Gastrocnemius medialis (tissue), 4 donors: ENCODE measurements at regions not wholly inside any gene's neighbourhood (a gene's known extent, or its start where the extent isn't known, plus 50 kb on each side); places are given as distances from the start of the nearest gene placed in this dataset.

Experiments used
- ATAC-seq, 2 donors: fragments of 150-250 bp; one replicate each; pipeline ENCODE4 v1.9.1; 2016
- DNase-seq, 2 donors: peaks; one replicate each; pipeline ENCODE4 v3.0.0-alpha.2; 2019
- H3K27ac ChIP-seq, 4 donors: fragments of 200-600 bp; sonication (generic); 1 replicate in 1 of 4; 2 replicates in 3 of 4; pipeline ENCODE4 v1.5.1; 2016 to 2018; ENCODE audit warnings: mild to moderate bottlenecking in 2 of 4, moderate library complexity in 1 of 4
- H3K27me3 ChIP-seq, 3 donors: fragments of 200-600 bp; sonication (generic) in 2 of 3; 1 replicate in 1 of 3; 2 replicates in 2 of 3; pipeline versions ENCODE4 v1.5.1 to v1.6.0; 2016 to 2019; ENCODE audit warnings: mild to moderate bottlenecking in 1 of 3, moderate library complexity in 1 of 3
- H3K36me3 ChIP-seq, 2 donors: fragments of 200-600 bp; sonication (generic) in 1 of 2; one replicate each; pipeline ENCODE4 v1.5.1; 2017 to 2018
- H3K4me1 ChIP-seq, 2 donors: fragments of 200-600 bp; sonication (generic) in 1 of 2; one replicate each; pipeline ENCODE4 v1.5.1; 2016 to 2017; ENCODE audit warnings: mild to moderate bottlenecking in 2 of 2
- H3K4me3 ChIP-seq, 4 donors: fragments of 200-600 bp; sonication (generic) in 3 of 4; 1 replicate in 1 of 4; 2 replicates in 3 of 4; pipeline ENCODE4 v1.5.1; 2016 to 2019; ENCODE audit warnings: mild to moderate bottlenecking in 2 of 4
- H3K9me3 ChIP-seq, 3 donors: fragments of 200-600 bp; sonication (generic) in 2 of 3; 1 replicate in 1 of 3; 2 replicates in 2 of 3; pipeline ENCODE4 v1.5.1; 2016 to 2019
- POLR2A ChIP-seq, 2 donors: fragments of 450-650 bp; IDR thresholded peaks; one replicate each; pipeline ENCODE4 v1.6.1; 2017; ENCODE audit warnings: antibody characterized with exemption in 2 of 2, mild to moderate bottlenecking in 2 of 2, moderate library complexity in 2 of 2
- in situ Hi-C, 4 donors: fragments of 200-750 bp; cut with MboI; loops; one replicate each; pipeline versions ENCODE4 v1.15.0 to v1.8.0; 2017; ENCODE audit warnings: low sequenced_read_pairs in 4 of 4
- intact Hi-C: fragments of 100-400 bp; cut with DNase I; formaldehyde crosslinking; loops from one replicate; pipeline ENCODE4 v1.15.1; 2023; ENCODE audit warnings: low total_unique reads
- TF ChIP-seq, protein P1 (sequence below), 5 experiments: fragments of 450-650 bp in 3 of 5; fragments of 200-600 bp in 2 of 5; sonication (generic) in 2 of 5; IDR thresholded peaks in 4 of 5; conservative IDR thresholded peaks in 1 of 5; 1 replicate in 4 of 5; 2 replicates in 1 of 5; pipeline ENCODE4 v1.5.1; 2016 to 2019; ENCODE audit warnings: antibody characterized with exemption in 5 of 5, mild to moderate bottlenecking in 3 of 5, moderate library complexity in 3 of 5

GRCh38 chr5:122702524-122702875 lies 72.4 kb upstream of the SNX2 start:
- Histone ChIP-seq H3K27ac (no peak overlapping the region), H3K27me3 (no peaks in the 10 kb centered on the region), H3K4me1 (no peaks in the 10 kb centered on the region), H3K36me3 (no peaks in the 10 kb centered on the region), H3K9me3 (no peaks in the 10 kb centered on the region), H3K4me3 (no peak overlapping the region)
- ATAC-seq (no peak), DNase-seq (no peak)
- intact Hi-C loops = no loop called here
- in situ Hi-C loops = no loop called here
- no peak for TF ChIP-seq POLR2A (IDR thresholded peaks at IDR 0.05)
- TF ChIP-seq, protein P1, sequence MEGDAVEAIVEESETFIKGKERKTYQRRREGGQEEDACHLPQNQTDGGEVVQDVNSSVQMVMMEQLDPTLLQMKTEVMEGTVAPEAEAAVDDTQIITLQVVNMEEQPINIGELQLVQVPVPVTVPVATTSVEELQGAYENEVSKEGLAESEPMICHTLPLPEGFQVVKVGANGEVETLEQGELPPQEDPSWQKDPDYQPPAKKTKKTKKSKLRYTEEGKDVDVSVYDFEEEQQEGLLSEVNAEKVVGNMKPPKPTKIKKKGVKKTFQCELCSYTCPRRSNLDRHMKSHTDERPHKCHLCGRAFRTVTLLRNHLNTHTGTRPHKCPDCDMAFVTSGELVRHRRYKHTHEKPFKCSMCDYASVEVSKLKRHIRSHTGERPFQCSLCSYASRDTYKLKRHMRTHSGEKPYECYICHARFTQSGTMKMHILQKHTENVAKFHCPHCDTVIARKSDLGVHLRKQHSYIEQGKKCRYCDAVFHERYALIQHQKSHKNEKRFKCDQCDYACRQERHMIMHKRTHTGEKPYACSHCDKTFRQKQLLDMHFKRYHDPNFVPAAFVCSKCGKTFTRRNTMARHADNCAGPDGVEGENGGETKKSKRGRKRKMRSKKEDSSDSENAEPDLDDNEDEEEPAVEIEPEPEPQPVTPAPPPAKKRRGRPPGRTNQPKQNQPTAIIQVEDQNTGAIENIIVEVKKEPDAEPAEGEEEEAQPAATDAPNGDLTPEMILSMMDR (IDR thresholded peaks at IDR 0.05 in 4 of 5, conservative IDR thresholded peaks at IDR 0.05 in 1 of 5) = no peak

DNA sequence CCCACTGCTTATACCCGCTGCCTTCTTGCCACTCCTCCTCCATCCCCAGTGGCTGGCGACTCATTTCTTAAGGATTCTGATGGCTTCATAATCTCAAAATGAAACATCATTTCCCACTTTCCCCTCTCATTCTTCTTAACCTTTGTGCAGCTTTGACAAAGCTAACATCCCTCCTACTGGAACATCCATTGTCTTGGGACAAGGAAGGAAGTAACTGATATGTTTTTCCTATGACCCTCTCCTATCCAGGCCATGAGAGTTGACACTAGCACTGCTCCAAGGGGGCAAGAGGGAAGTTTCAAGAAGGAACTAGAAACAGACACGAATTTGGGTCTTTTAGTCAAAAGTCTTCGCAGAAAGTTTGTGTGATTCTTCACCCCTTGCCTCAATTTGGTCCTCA lies 71.7 kb upstream of the SNX2 start:
- DNase-seq = no peak
- in situ Hi-C loops = no loop called here
- Histone ChIP-seq H3K9me3 (no peaks in the 10 kb centered on the region), H3K36me3 (no peaks in the 10 kb centered on the region), H3K27ac (no peak overlapping the region), H3K4me3 (no peak overlapping the region), H3K27me3 (no peaks in the 10 kb centered on the region), H3K4me1 (no peaks in the 10 kb centered on the region)
- intact Hi-C loops = no loop called here
- ATAC-seq = no peak
- TF ChIP-seq POLR2A (IDR thresholded peaks at IDR 0.05) = no peak
- TF ChIP-seq, protein P1 (IDR thresholded peaks at IDR 0.05 in 4 of 5, conservative IDR thresholded peaks at IDR 0.05 in 1 of 5) = no peak

- Histone ChIP-seq H3K4me1 (no peaks in the 10 kb centered on the region), H3K9me3 (no peaks in the 10 kb centered on the region), H3K27me3 (no peaks in the 10 kb centered on the region), H3K27ac (no peak overlapping the region), H3K4me3 (no peak overlapping the region), H3K36me3 (no peaks in the 10 kb centered on the region)
- no peak for ATAC-seq
- in situ Hi-C loops (no loop called here), intact Hi-C loops (no loop called here)
- TF ChIP-seq, protein P1 (IDR thresholded peaks at IDR 0.05 in 4 of 5, conservative IDR thresholded peaks at IDR 0.05 in 1 of 5) = peak in 1 of 5 experiments; percentile 44
- no peak for TF ChIP-seq POLR2A (IDR thresholded peaks at IDR 0.05)
- no peak for DNase-seq
Observed at GRCh38 chr5:122704247-122705036, 70.4 kb upstream of the SNX2 start.

GRCh38 chr5:122705851-122706250 lies 69.0 kb upstream of the SNX2 start:
- no peak overlapping the region for H3K4me3 ChIP-seq
- in situ Hi-C loops (no loop called here), intact Hi-C loops (no loop called here)
- no peak overlapping the region for H3K27ac ChIP-seq
- ATAC-seq (no peak), DNase-seq (no peak)
- no peaks in the 10 kb centered on the region for H3K9me3 ChIP-seq
- no peaks in the 10 kb centered on the region for H3K36me3 ChIP-seq
- TF ChIP-seq, protein P1 (IDR thresholded peaks at IDR 0.05 in 4 of 5, conservative IDR thresholded peaks at IDR 0.05 in 1 of 5) = no peak
- TF ChIP-seq POLR2A (IDR thresholded peaks at IDR 0.05) = no peak
- no peaks in the 10 kb centered on the region for H3K4me1 ChIP-seq
- no peaks in the 10 kb centered on the region for H3K27me3 ChIP-seq

GRCh38 chr5:122707796-122708195 lies 67.1 kb upstream of the SNX2 start:
- no peak for ATAC-seq
- TF ChIP-seq POLR2A (IDR thresholded peaks at IDR 0.05) = no peak
- TF ChIP-seq, protein P1 (IDR thresholded peaks at IDR 0.05 in 4 of 5, conservative IDR thresholded peaks at IDR 0.05 in 1 of 5) = no peak
- no peak for DNase-seq
- H3K36me3 ChIP-seq = no peaks in the 10 kb centered on the region
- H3K4me3 ChIP-seq = no peak overlapping the region
- H3K27ac ChIP-seq = no peak overlapping the region
- no peaks in the 10 kb centered on the region for H3K9me3 ChIP-seq
- H3K27me3 ChIP-seq = no peaks in the 10 kb centered on the region
- H3K4me1 ChIP-seq = no peaks in the 10 kb centered on the region
- intact Hi-C loops = no loop called here
- in situ Hi-C loops = no loop called here
